HG02840 (cell line): ENCODE measurements at regions not wholly inside any gene's neighbourhood (a gene's known extent, or its start where the extent isn't known, plus 50 kb on each side); places are given as distances from the start of the nearest gene placed in this dataset.
"Not testable (repeated sequence)": the region's sequence is repeated elsewhere in the genome, so short reads cannot be mapped to it uniquely, and the experiment has no call there.

ENCODE experiments used
- ATAC-seq: cut with Tn5 transposase; IDR thresholded peaks from one replicate; pipeline ENCODE4 v1.9.1; 2021; ENCODE audit warnings: mild to moderate bottlenecking, moderate library complexity, moderate number of reproducible peaks; ENCODE audit not compliant: unreplicated experiment, low FRiP score

GRCh38 chr11:91563176-91563575 is 661.4 kb upstream of the FAT3 start:
- no peak for ATAC-seq

- ATAC-seq, result no peak
Measured at GRCh38 chr11:91560434-91560833, 664.2 kb upstream of the FAT3 start.

GRCh38 chr11:91538065-91538464 is 686.6 kb upstream of the FAT3 start:
- ATAC-seq, result no peak

GRCh38 chr11:91536366-91536765 is 688.3 kb upstream of the FAT3 start:
- ATAC-seq, result no peak

- ATAC-seq, result no peak
Measured at GRCh38 chr11:91528965-91529364, 695.7 kb upstream of the FAT3 start.

- no peak for ATAC-seq
Measured at GRCh38 chr11:91527380-91528030, 697.1 kb upstream of the FAT3 start.

- no peak for ATAC-seq
Measured at GRCh38 chr11:91513734-91514133, 710.9 kb upstream of the FAT3 start.

GRCh38 chr11:91497847-91498246 is 726.8 kb upstream of the FAT3 start:
- no peak for ATAC-seq

- no peak for ATAC-seq
Measured at GRCh38 chr11:91495837-91496236, 728.8 kb upstream of the FAT3 start.

- no peak for ATAC-seq
Measured at GRCh38 chr11:91489989-91490388, 734.6 kb upstream of the FAT3 start.

- not testable (repeated sequence) for ATAC-seq
Measured at GRCh38 chr11:91483956-91484355, 740.7 kb upstream of the FAT3 start.

- not testable (repeated sequence) for ATAC-seq
Measured at GRCh38 chr11:91481875-91482274, 742.7 kb upstream of the FAT3 start.

GRCh38 chr11:91470656-91471055 is 754.0 kb upstream of the FAT3 start:
- ATAC-seq, result no peak

- ATAC-seq, result no peak
Measured at GRCh38 chr11:91459840-91460239, 764.8 kb upstream of the FAT3 start.

GRCh38 chr11:91446267-91446666 is 778.4 kb upstream of the FAT3 start:
- no peak for ATAC-seq

GRCh38 chr11:91435694-91436395 is 788.8 kb upstream of the FAT3 start:
- no peak for ATAC-seq

- ATAC-seq, result no peak
Measured at GRCh38 chr11:91433284-91434010, 791.2 kb upstream of the FAT3 start.

GRCh38 chr11:91421641-91422040 is 803.0 kb upstream of the FAT3 start:
- no peak for ATAC-seq

- ATAC-seq, result no peak
Measured at GRCh38 chr11:91407842-91408241, 816.8 kb upstream of the FAT3 start.

- ATAC-seq, result no peak
Measured at GRCh38 chr11:91406009-91406408, 818.6 kb upstream of the FAT3 start.

- no peak for ATAC-seq
Measured at GRCh38 chr11:91404344-91404743, 820.3 kb upstream of the FAT3 start.

GRCh38 chr11:91397134-91397468 is 827.5 kb upstream of the FAT3 start:
- no peak for ATAC-seq
